HTR-8/SVneo (cell line): ENCODE measurements at regions not wholly inside any gene's neighbourhood (a gene's known extent, or its start where the extent isn't known, plus 50 kb on each side); places are given as distances from the start of the nearest gene placed in this dataset.

Experiments
- DNase-seq: peaks from one replicate; pipeline ENCODE4 v3.0.0; 2011; ENCODE audit warnings: low spot score, mixed read lengths; ENCODE audit not compliant: insufficient read length
- FAIRE-seq: peaks from 2 replicates; lab custom pipeline; 2011; peaks lifted over from hg19 to GRCh38; lab: Jason Lieb, UNC

DNA sequence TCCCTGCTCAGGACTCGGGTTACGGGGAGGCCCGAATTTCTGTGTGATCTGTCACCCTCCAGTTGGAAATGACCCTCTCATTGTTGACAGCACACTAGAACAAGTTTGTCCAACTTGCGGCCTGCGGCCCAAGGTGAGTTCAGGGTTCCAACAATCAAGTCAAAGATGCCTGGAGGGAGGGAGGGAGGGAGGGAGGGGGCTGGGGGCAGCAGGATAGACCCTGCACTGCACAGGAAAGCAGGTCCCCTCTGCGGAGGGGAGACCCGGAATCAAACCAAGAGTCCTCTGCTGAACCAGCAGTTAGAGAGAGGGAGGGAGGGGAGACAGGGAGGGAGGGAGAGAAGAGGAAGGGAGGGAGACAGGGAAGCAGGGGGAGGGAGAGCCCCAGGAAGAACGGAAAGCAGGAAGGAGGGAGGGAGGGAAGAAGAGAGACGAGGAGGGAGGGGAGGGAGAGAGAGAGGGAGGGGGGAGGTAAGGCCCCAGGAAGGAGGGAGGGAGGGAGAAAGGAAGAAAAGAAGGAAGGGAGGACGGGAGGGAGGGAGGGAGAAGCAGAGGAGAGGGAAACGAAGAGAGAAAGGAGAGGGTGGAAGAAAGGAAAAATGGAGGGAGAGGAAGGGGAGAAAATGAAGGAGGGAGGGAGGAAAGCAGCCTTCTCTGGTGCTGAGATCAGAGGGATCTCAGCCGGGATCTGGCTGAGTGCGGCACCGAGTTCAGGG, 96.7 kb upstream of the CDH5 start:
- FAIRE-seq, result no peak

DNA sequence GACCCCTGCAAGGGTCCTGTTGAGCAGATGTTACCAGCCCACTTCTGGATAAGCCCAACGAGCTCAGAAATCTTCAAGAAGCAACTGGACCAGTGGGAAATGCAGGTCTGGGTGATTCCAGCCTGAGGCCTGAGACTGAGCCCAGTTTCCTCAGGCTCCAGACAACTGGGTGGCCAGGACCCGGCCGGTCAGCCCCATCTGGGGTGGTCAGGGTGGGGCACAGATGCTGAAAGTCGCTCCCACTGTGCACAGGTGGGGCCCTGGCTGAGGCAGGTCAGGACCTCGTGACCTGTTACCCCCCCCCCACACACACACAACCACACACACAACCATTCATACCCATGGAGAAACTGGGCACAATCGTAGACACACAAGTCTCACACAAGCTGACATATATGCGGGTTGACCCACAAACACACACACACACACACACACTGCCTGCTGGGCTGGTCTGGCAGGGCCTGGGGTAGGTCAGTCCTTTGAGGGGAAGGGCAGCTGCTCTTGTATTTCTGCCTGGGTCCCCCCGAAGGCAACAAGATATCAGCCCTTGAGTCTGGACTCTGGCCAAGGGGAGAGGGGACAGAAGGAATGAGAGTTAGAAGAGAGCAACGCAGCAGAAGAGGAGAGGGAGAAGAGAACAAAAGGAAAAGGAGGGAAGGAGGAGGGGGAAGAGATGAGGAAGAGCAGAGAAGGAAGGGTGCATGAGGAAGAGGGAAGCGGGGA, 99.0 kb upstream of the CDH5 start:
- FAIRE-seq (no peak), DNase-seq (no peak)

More for the DNA sequence above, 96.7 kb upstream of the CDH5 start:
- no peak for DNase-seq

DNA sequence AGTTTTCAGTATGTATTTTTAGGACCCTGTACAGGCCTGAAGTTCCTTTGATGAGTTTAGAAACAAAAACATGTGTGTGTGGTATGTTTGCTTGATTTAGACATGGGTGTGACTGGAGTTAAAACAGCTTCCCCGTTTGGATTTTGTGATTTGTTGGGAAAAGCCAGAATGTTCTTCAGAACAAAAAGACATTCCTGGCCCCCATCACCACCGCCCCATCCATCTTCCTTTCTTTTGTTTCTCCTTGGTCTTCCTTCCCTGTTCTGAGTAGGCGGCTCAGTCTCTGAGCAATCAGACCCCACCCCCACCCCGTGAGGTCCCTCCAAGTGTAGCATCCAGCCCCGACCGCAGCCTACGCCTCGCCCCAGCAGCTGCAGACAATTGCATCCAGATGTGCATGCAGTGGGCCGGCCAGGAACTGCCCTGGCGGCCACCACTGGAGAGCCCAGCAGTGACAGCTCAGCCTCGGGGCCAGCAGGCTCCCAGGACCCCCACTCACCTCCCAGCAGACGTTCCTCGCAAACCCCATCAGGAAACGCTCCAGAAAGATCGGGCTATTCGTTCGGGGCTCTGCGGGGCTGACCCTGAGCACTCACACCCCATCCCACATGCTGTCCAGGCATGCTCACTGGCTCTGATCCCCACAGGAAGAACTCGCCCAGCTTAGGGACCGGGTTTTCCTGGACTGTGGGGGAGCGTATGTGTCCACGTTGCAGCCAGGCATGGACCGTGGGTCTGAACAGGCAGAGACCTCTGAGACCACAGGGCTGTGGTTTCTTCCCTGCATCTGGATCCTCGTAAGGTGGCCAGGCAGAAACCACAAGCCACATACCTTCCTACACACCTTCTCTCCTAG, 99.8 kb upstream of the CDH5 start:
- FAIRE-seq (no peak), DNase-seq (no peak)

DNA sequence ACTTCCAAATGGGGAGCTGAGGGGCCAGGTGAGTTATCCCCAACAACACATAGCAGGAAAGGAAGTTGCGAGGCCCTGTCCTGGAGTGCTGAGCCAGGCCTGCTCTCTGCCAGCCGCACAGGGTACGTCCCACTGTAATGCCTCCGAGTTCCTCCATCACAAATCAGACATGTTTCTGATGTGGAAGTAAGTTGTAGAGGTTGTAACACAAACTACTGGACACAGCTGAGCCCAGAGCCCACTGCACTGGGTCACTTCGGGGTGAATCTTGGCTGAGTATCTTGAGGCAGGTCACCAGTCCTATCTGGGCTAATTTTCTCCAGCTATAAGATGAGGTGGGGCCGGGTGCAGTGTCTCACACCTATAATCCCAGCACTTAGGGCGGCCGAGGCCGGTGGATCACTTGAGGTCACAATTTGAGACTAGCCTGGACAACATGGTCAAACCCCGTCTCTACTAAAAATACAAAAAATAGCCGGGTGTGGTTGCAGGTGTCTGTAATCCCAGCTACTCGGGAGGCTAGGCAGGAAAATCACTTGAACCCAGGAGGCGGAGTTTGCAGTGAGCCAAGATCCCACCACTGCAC, 100.8 kb upstream of the CDH5 start:
- FAIRE-seq (no peak), DNase-seq (no peak)

DNA sequence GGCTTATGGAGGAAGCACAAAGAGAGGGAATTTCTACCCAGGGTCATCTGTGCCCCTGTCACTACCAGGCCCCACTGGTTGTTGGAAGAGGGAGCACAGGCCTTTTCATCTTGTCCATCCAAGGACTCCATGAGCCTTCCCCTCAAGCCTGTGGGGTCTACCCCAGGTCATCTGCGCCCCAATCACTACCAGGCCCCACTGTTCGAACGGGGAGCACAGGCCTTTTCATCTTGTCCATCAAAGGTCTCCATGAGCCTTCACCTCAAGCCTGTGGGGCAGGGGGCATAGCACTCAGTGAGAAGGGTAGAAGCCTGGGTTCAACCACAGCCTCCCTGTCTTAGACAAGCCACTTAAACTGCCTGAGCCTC, 101.5 kb upstream of the CDH5 start:
- DNase-seq, result no peak
- FAIRE-seq, result no peak

DNA sequence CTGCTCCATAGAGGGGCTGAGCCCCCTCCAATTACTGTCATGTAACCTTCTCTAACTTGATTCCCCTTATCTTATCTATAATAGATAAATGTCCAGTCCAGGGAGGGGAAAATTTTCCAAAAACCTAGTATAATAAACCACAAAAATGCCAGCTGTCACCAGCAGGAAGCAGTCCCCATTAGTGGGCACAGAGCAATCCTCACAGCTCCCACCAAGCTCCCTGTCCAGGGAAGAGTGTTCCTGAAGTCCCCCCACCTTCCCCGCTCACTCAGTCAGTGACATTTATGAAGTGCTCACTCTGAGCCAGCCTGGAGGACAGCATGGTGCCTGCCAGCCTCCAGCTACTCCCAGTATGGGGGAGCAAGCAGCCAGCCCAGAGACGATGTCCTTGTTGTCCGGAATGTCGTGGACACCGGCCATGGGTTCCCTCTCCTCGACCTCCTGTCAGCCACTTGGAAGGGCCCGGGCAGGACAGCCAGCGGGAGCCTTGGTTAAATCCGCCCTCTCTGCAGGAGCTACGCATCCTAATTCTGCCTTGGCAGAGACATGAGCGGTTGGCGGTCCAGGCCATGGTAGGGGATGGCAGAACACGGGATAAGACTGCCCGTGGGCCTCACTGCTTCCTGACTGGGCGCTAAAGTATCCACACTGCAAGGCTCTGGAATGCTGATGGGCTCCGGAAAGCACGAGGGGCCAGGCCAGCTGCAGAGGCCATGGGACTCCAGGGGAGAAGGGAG, 102.0 kb upstream of the CDH5 start:
- DNase-seq (no peak), FAIRE-seq (no peak)

DNA sequence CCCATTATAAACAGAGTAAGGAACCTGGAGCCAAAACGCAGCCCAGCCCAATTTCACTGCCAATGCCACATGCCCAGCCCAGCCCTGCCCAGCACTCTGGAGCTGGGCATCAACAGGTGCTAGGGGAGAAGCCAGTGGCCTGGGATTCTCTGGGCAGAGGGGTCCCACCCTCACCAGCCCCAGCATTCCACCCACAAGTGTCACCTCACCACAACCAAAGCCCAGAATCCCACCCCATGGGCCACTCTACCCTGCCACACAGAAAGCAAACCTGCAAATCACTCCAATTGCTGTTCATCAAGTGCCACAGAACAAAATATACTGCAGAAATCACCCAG, 102.5 kb upstream of the CDH5 start:
- no peak for FAIRE-seq
- no peak for DNase-seq

DNA sequence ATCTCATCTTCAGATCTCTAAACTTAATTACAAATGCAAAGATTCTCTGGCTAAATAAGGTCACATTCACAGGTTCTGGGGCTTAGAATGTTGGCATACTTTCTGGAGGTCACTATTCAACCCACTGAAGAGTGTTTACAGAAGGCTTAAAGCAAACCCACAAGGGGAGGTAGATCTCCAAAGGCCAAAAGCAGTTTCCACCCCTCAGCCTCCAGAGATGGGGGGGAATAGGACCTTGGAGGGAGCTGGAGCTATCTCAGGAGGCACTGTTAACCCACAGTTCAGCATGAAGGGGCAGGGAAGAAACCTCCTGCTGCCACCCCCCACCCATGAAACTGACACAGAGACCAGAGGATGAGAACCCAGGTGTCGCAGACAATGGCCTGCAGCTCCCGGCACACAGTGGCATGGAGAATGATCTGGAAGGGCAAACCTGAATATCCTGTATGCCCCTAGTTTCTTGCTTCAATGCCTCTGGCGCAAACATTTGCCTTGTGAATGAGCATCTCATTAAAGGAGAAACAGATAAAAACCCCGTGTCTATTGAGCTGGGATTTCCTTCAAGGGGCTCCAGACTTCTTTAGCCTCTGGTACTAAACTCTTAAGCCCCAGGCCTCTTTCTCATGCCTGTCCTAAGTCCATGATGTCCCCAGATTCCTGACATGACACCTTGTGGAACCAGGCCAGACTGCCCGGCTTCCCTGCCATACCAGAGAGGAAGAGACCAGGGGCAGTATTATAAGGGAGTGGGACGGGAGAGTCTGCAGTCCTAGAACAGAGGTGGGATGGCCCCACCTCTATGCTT, 103.1 kb upstream of the CDH5 start:
- DNase-seq, result no peak
- FAIRE-seq, result no peak

DNA sequence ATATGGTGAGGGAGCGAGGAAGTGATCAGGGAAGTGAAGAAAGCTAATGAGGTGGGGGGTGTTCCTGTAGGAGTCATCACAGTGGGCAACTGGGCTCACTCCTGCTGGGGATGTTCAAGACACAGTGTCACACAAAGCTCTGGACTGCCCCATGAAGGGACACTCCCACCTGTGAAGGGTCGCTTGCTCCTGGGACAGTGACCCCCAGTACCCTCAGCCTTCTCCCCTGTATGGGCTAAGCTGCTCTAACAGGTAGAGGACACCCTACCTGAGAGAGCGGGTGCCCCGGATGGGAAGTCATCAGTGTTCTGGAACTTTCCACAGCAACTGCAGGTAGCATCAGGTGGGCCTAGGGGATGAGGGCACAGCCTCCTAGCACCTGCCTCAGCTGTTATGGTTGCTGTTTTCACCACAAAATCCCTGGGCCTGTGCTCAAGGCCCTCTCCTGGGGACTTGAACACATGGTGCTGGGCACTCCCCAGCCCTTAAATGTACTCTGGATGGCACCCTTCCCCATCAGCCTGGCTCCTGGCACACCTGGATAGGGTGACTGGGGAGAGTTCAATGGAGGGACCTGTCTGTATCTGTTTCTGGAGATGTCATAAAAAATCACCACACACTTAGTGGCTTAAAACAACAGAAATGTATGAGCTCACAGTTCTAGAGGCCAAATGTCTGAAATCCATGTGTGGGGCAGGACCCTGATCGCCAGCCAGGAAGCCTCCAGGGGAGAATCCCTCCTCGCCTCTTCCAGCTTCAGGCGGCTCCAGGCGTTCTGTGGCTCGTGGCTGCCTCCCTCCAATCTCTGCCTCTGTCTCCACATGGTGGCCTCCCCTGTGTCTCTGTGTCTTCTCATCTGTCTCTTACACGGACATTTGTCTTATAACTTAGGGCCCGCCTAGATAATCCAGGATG, 104.0 kb upstream of the CDH5 start:
- FAIRE-seq, result no peak
- DNase-seq, result no peak

DNA sequence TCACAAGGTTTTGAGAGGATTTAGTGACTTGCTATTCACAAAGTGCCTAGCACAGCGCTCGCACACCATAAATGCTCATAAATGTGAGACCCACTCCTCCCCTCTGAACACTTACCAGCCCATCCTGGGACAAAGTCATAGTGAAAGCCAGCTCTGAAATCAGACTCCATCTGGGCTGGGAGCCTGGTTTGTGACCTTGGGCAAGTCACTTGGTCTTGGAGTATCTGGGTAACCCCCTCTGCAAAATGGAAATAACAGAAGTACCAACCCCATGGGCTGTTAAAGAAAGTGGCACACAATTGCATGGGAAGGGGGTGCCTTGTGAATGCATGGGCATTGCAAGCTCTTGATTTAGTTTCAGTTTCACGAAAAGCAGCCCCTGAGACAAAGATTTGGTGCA, 104.7 kb upstream of the CDH5 start:
- DNase-seq, result no peak

DNA sequence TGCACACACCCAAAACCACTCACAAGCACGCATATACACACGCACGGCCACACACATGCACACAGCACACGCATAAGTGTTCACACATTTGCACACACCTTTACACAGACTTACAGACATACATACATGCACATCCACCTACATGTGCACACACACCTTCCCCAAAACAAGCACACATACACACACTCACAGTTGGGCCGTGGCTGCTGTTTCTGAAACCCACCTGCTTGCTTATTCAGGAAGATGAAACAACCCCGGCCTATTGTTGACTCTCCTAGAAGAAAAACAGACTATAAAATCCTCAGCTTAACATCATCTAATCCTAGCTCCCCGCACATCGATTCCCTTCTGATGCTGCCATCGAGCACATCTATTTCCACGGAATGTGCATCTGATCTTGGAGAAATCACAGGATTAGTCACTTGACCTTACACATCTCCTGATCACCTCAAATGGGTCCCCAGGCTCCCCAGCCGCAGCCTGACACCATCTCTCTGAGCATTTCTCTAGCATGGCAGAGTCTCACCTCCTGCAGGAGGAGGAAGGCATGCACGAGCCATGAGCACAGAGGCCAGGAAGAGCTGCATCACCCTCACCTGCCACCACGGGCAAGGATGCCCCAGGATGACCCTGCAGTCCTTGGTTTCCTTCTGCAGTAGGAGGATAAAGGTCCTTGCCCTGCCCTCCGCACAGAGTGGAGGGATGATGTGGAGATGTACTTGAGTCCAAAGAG, 105.8 kb upstream of the CDH5 start:
- DNase-seq, result no peak
- FAIRE-seq, result peak; percentile 94

More for the DNA sequence above, 104.7 kb upstream of the CDH5 start:
- FAIRE-seq, result no peak

DNA sequence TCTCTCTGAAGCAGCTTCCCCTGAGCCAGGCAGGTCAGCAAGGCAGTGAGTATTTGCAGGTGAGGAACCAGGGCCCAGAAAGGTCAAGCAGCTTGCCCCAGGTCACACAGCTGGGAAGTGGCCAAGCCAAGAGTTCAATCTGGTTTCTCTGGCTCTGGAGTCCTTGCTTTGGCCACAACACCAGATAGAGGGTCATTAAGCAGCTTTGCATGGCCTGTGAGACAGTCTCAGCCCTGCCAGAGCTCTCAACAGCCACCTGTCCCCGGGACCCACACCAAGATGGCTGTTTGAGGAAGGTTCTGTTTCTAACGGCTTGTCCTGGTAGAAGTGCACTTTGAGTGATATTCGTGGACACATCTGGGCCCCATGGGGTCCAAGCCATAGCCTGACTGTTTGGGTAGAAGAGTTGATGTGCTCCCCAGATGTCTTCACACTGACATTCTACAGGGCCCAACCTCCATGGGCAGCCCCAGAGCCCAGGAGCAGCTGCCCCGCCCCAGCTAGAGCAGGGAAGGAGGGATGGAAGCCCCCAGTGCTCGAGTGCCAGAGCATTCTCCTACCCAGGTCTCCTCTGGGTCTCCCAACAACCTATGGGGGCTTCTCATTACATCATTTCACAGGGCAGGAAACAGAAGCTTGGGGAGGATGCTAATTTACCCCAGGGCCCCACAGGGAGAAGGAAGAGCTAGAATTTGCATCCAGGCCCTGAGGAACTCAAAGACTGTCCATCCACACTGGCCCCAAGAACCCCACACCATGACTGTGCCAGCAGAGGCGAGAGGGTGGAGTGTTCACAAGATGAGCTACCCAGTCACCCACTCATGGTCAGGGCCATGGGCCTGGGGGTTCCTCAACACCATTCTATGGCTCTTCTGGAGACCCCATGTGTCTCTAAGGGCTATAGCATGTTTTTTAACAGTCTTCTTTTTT, 107.3 kb upstream of the CDH5 start:
- DNase-seq (no peak), FAIRE-seq (no peak)

DNA sequence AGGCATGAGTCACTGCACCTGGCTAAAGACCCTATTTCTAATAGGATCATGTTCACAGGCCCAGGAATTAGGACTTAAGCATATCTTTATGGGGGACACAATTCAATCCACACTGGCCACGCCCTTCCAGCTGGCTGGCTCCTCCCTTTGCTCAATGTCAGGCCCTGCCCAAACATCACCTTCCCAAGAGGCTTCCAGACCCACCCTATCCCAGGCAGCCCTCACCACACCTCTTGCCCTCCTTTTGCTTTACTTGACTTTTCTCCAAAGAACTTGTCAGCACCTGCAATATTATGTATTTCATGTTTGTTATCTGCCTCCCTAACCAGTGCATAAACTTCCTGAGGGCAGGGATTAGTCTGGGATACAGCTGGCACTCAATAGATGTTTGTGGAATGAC, 109.6 kb upstream of the CDH5 start:
- DNase-seq (no peak), FAIRE-seq (no peak)

DNA sequence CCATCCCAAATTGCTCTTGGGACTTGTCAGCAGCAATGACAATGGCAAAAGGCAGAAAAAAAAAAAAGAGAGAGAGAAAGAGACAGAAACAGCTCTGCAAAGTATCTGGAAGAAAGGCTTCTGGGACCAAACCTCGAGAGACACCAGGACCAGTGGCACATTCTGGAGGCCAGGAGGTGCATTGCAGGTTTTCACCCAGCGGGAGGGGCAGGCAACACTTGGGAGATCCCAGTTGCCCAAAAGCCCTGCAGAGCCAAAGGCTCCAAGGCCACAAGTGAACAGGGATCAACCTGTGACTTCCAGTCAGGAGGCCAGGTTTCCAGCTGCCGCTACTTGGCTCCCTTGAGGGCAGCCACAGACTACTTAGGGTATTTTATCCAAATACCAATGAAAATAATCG, 110.8 kb upstream of the CDH5 start:
- no peak for DNase-seq
- no peak for FAIRE-seq

DNA sequence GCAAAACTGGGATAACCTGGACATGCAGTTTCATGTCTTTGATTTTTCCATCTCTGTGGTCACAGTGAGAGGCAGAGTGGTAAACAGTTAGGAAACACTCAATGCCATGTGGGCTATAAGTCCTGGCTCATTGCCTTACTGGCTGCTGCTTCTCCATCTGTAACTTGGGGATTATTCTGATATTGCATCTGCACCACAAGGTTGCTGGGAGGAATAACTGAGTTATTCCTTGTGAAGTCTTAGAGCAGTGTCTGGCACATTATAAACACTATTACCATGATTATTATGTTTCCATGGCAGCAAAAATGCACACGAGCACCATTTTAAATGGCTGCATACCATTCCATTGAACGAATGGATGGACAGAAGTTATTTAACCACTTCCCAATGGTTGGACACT, 111.7 kb upstream of the CDH5 start:
- DNase-seq (no peak), FAIRE-seq (no peak)

DNA sequence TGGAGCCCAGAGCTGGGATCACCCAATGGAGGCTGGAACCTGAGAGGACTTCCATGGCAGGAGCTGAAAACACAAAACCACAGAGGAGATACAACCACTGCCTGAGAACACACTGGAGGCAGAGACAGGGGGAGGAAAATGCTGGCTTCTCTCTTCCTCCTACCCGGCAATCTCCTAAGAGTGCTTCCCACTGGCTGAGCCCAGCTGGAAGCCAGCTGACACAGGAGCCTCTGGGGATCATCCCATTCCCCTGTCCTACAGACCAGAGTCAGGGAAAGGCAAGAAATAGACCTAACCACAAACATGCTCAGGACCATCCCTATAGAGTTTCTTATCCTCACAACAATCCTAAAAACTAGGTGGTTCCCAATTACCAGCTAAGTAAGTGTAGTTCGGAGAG, 112.4 kb upstream of the CDH5 start:
- no peak for FAIRE-seq

More for the DNA sequence above, 112.4 kb upstream of the CDH5 start:
- no peak for DNase-seq
